ENCODE measurements at regions not wholly inside any gene's neighbourhood (a gene's known extent, or its start where the extent isn't known, plus 50 kb on each side); places are given as distances from the start of the nearest gene placed in this dataset.

GRCh38 chr7:116382375-116382774 lies 117.2 kb upstream of the CAV2 start:
- TF ChIP-seq, protein P1, sequence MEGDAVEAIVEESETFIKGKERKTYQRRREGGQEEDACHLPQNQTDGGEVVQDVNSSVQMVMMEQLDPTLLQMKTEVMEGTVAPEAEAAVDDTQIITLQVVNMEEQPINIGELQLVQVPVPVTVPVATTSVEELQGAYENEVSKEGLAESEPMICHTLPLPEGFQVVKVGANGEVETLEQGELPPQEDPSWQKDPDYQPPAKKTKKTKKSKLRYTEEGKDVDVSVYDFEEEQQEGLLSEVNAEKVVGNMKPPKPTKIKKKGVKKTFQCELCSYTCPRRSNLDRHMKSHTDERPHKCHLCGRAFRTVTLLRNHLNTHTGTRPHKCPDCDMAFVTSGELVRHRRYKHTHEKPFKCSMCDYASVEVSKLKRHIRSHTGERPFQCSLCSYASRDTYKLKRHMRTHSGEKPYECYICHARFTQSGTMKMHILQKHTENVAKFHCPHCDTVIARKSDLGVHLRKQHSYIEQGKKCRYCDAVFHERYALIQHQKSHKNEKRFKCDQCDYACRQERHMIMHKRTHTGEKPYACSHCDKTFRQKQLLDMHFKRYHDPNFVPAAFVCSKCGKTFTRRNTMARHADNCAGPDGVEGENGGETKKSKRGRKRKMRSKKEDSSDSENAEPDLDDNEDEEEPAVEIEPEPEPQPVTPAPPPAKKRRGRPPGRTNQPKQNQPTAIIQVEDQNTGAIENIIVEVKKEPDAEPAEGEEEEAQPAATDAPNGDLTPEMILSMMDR (IDR thresholded peaks at IDR 0.05; ENCODE audit: low read length): no peak
- no peak for TF ChIP-seq EZH2 (optimal IDR thresholded peaks at IDR 0.05; ENCODE audit: low read depth, low read length)
- TF ChIP-seq EZH2phosphoT487 (IDR thresholded peaks at IDR 0.05; ENCODE audit: low read length): no peak
